ENCODE measurements at regions not wholly inside any gene's neighbourhood (a gene's known extent, or its start where the extent isn't known, plus 50 kb on each side); places are given as distances from the start of the nearest gene placed in this dataset.

DNA sequence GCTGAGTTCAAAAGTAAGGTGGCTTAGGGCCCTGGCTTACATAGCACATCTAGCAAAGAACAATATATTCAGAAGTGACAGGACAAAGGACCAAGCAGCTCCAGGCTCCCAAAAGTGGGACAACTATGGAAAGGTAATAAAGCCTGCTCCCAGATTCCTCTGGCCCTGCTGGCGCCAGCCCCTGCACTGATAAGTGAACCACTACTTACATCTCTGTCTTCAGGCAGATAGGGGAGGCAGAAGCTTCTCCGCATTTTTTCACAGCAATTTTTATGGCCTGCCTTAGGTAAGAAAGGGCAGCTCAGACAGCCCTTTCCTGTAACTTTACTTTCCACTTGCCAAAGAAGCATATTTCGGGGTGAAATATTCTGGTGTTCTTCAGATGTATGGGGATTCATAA, 83.9 kb downstream of the MTNR1A start:
- no peak for DNase-seq
- no CpG with 5 or more reads among the region's 3 CpGs for WGBS, 2 experiments (ENCODE audit: extremely low coverage in 2 of 2, insufficient read length in 1 of 2)
- H3K4me3 ChIP-seq (ENCODE audit: insufficient read depth, low read depth, low read length) = no peak overlapping the region
- no peaks in the 10 kb centered on the region for H3K9me1 ChIP-seq (ENCODE audit: insufficient read depth, low read length)
- no peaks in the 10 kb centered on the region for H4K20me1 ChIP-seq (ENCODE audit: insufficient read depth, low read length)
- no peak overlapping the region for H2AFZ ChIP-seq (replicated peaks; ENCODE audit: low read length, poor library complexity)
- dilution Hi-C loops (cut with HindIII; ENCODE audit: low sequenced_read_pairs, unreplicated experiment) (no loop called here), in situ Hi-C loops (cut with MboI; ENCODE audit: low sequenced_read_pairs) (no loop called here), intact Hi-C loops (cut with micrococcal nuclease) (loop anchor here (10.0 kb wide), 1 partner anchor 277 kb away; the partner anchor contains the start of gene CYP4V2)
- H2BK15ac ChIP-seq (ENCODE audit: low read depth, low read length) = no peak overlapping the region
- no peak overlapping the region for H3K27ac ChIP-seq (ENCODE audit: insufficient read depth, low read length)
- 0 out of 2 replicates have a peak, but pooled peaks cover 1% of the 10 kb centered on the region for H3K4me1 ChIP-seq (ENCODE audit: control insufficient read depth, insufficient read depth, low read length)
- no peak overlapping the region for H3K4me2 ChIP-seq (ENCODE audit: low read depth, low read length)
- H3K4ac ChIP-seq (ENCODE audit: low read depth, low read length) = no peak overlapping the region
- no peak overlapping the region for H3K9ac ChIP-seq (ENCODE audit: low read depth, low read length)
- no peak overlapping the region for H4K91ac ChIP-seq (ENCODE audit: insufficient read depth, low read depth, low read length)
- no peak overlapping the region for H2BK20ac ChIP-seq (ENCODE audit: low read depth, low read length)
- no peak overlapping the region for H2BK120ac ChIP-seq (ENCODE audit: low read depth, low read length)
- POLR2A ChIA-PET (ENCODE audit: unreplicated experiment) = no interaction called here
- H3K23ac ChIP-seq (ENCODE audit: low read depth, low read length) = no peak overlapping the region
- no peak overlapping the region for H2AK9ac ChIP-seq (replicated peaks; ENCODE audit: low read depth, low read length, poor library complexity)
- no peak overlapping the region for H4K5ac ChIP-seq (ENCODE audit: low read depth, low read length)
- no peaks in the 10 kb centered on the region for H3K79me1 ChIP-seq (ENCODE audit: low read depth in 1 of 2, low read length in 2 of 2)
- H2AK5ac ChIP-seq (ENCODE audit: low read depth, low read length) = no peak overlapping the region
- ATAC-seq (ENCODE audit: low read depth) = no peak
- H4K8ac ChIP-seq (ENCODE audit: low read depth in 2 of 2, low read length in 2 of 2) = no peak overlapping the region
- no peak overlapping the region for H3K56ac ChIP-seq (ENCODE audit: extremely low read depth, insufficient read depth, low read length)
- H2BK5ac ChIP-seq (ENCODE audit: low read depth, low read length, poor library complexity, severe bottlenecking) = no peak overlapping the region
- no peak overlapping the region for H3K14ac ChIP-seq (replicated peaks; ENCODE audit: low read depth, low read length)
- H3K9me3 ChIP-seq (ENCODE audit: control insufficient read depth, insufficient read depth, low read length) = no peaks in the 10 kb centered on the region
- no TSS peak for BruUV-seq (replicated peaks)
- TF ChIP-seq, protein P1, sequence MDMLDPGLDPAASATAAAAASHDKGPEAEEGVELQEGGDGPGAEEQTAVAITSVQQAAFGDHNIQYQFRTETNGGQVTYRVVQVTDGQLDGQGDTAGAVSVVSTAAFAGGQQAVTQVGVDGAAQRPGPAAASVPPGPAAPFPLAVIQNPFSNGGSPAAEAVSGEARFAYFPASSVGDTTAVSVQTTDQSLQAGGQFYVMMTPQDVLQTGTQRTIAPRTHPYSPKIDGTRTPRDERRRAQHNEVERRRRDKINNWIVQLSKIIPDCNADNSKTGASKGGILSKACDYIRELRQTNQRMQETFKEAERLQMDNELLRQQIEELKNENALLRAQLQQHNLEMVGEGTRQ (IDR thresholded peaks at IDR 0.05; ENCODE audit: low read depth, low read length) = no peak
- no peak for TF ChIP-seq MAFK (IDR thresholded peaks at IDR 0.05; ENCODE audit: low read depth, low read length)
- H3K36me3 ChIP-seq (ENCODE audit: control insufficient read depth, insufficient read depth, low read length) = no peaks in the 10 kb centered on the region
- H3K18ac ChIP-seq (ENCODE audit: low read depth, low read length) = no peak overlapping the region
- CTCF ChIA-PET = interaction anchor here (1.0 kb wide), 1 partner anchor 97 kb away, joined by 3 read pairs; no protein-coding TSS in a partner anchor
- peaks cover 8% of the 10 kb centered on the region; the same call in 1 of the 2 replicates for H3K27me3 ChIP-seq (ENCODE audit: control insufficient read depth, insufficient read depth, low read length)
